ENCODE measurements at regions not wholly inside any gene's neighbourhood (a gene's known extent, or its start where the extent isn't known, plus 50 kb on each side); places are given as distances from the start of the nearest gene placed in this dataset.

DNA sequence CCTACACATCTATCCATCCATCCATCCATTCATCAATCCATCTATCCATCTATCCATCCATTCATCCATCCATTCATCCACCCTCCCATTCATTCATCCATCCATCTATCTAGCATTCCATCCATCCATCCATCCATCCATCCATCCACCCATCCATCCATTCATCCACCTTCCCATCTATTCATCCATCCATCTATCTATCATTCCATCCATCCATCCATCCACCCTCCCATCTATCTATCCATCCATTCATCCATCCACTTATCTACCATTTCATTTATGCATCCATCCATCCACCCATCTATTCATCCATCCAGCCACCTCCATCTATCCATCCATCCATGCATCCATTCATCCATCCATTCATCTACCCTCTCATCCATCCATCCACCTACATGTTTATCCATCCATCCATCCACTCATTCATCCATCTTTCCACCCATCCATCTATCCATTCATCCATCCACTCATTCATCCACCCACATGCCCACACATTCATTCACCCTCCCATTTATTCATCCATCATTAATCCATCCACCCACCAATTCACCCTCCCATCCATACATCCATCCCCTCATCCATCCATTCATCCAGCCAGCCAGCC is 258.5 kb downstream of the CRLF2 start:
- TF ChIP-seq, protein P1, sequence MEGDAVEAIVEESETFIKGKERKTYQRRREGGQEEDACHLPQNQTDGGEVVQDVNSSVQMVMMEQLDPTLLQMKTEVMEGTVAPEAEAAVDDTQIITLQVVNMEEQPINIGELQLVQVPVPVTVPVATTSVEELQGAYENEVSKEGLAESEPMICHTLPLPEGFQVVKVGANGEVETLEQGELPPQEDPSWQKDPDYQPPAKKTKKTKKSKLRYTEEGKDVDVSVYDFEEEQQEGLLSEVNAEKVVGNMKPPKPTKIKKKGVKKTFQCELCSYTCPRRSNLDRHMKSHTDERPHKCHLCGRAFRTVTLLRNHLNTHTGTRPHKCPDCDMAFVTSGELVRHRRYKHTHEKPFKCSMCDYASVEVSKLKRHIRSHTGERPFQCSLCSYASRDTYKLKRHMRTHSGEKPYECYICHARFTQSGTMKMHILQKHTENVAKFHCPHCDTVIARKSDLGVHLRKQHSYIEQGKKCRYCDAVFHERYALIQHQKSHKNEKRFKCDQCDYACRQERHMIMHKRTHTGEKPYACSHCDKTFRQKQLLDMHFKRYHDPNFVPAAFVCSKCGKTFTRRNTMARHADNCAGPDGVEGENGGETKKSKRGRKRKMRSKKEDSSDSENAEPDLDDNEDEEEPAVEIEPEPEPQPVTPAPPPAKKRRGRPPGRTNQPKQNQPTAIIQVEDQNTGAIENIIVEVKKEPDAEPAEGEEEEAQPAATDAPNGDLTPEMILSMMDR (IDR thresholded peaks at IDR 0.05) = no peak
- no peak for TF ChIP-seq POLR2A (IDR thresholded peaks at IDR 0.05)

All from breast epithelium (tissue), 3 donors.